ENCODE measurements at regions not wholly inside any gene's neighbourhood (a gene's known extent, or its start where the extent isn't known, plus 50 kb on each side); places are given as distances from the start of the nearest gene placed in this dataset.
A peak's percentile ranks its signal among the peaks of the same experiment; 100 is the strongest.

DNA sequence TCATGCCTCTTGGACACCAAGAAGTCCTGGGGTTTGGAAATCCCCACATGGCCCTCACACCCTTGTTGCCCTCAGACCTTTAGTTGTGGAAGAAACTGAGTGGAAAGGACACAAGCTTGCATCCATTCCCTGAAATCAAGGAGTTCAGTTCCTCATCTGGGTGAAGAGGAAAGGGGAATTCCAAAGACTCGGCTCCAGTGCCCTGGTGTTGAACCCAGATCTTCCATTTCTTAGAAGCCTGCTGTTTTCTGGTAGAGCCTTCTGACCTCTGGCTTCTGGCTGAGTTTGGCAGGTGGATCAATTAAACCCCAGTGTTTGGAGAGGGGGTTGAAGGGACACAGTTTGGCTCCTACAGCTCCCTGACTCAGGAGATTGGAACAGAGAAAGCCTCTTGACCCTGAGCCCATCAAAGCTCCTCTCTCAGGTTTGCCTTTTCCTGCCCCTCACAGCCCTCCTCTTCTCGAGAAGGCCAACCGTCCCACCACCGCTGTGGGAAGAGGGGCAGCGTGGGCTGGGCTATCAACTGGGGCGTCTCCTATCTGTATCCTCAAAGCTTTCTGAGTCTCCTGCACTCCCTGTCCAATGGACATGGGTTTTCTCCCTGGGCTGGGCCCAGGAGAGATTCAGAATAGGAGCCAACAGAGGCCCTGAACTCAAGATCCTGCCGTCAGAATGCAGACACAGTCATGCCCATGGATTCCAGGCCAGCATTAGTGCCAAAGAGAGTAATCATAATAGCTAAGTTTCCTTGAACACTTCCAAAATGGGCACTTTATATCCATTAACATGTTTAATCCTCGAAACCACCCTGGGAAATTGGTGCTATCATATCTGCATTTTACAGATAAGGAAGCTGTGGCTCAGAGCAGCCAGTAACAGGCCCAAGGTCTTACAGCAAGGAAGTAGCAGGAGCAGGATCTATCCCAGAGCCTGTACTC is 146.2 kb downstream of the VEGFA start (continued):
- TF ChIP-seq, protein P1, sequence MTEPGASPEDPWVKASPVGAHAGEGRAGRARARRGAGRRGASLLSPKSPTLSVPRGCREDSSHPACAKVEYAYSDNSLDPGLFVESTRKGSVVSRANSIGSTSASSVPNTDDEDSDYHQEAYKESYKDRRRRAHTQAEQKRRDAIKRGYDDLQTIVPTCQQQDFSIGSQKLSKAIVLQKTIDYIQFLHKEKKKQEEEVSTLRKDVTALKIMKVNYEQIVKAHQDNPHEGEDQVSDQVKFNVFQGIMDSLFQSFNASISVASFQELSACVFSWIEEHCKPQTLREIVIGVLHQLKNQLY (CRISPR knock-in tag; conservative IDR thresholded peaks at IDR 0.05): no peak
- TF ChIP-seq ZSCAN29 (IDR thresholded peaks at IDR 0.05) (no peak), ZNF79 (CRISPR knock-in tag; IDR thresholded peaks at IDR 0.05; ENCODE audit: low read depth) (peak; percentile 33; the same call in 1 of the 2 replicates), SIN3A (IDR thresholded peaks at IDR 0.05; ENCODE audit: borderline replicate concordance in 2 of 2, control insufficient read depth in 1 of 2, low read depth in 2 of 2, low read length in 2 of 2) (no peak), GTF2A2 (tag; IDR thresholded peaks at IDR 0.05) (peak; percentile 46; the same call in 1 of the 2 replicates), ZSCAN32 (CRISPR knock-in tag; IDR thresholded peaks at IDR 0.05) (no peak), MYNN (IDR thresholded peaks at IDR 0.05) (no peak; the same call in 1 of the 2 replicates), MYNN (CRISPR knock-in tag; IDR thresholded peaks at IDR 0.05) (no peak), ZNF184 (CRISPR knock-in tag; IDR thresholded peaks at IDR 0.05) (no peak), CBX5 (IDR thresholded peaks at IDR 0.05; ENCODE audit: borderline replicate concordance, low read depth) (no peak), BMI1 (IDR thresholded peaks at IDR 0.05; ENCODE audit: low read length) (no peak), ZNF197 (CRISPR knock-in tag; IDR thresholded peaks at IDR 0.05; ENCODE audit: low read depth) (peak; percentile 79; the same call in 1 of the 2 replicates), ELF2 (CRISPR knock-in tag; IDR thresholded peaks at IDR 0.05) (peak; percentile 70)
- TF ChIP-seq, protein P2, sequence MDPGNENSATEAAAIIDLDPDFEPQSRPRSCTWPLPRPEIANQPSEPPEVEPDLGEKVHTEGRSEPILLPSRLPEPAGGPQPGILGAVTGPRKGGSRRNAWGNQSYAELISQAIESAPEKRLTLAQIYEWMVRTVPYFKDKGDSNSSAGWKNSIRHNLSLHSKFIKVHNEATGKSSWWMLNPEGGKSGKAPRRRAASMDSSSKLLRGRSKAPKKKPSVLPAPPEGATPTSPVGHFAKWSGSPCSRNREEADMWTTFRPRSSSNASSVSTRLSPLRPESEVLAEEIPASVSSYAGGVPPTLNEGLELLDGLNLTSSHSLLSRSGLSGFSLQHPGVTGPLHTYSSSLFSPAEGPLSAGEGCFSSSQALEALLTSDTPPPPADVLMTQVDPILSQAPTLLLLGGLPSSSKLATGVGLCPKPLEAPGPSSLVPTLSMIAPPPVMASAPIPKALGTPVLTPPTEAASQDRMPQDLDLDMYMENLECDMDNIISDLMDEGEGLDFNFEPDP (CRISPR knock-in tag; IDR thresholded peaks at IDR 0.05): no peak
- TF ChIP-seq, protein P3, sequence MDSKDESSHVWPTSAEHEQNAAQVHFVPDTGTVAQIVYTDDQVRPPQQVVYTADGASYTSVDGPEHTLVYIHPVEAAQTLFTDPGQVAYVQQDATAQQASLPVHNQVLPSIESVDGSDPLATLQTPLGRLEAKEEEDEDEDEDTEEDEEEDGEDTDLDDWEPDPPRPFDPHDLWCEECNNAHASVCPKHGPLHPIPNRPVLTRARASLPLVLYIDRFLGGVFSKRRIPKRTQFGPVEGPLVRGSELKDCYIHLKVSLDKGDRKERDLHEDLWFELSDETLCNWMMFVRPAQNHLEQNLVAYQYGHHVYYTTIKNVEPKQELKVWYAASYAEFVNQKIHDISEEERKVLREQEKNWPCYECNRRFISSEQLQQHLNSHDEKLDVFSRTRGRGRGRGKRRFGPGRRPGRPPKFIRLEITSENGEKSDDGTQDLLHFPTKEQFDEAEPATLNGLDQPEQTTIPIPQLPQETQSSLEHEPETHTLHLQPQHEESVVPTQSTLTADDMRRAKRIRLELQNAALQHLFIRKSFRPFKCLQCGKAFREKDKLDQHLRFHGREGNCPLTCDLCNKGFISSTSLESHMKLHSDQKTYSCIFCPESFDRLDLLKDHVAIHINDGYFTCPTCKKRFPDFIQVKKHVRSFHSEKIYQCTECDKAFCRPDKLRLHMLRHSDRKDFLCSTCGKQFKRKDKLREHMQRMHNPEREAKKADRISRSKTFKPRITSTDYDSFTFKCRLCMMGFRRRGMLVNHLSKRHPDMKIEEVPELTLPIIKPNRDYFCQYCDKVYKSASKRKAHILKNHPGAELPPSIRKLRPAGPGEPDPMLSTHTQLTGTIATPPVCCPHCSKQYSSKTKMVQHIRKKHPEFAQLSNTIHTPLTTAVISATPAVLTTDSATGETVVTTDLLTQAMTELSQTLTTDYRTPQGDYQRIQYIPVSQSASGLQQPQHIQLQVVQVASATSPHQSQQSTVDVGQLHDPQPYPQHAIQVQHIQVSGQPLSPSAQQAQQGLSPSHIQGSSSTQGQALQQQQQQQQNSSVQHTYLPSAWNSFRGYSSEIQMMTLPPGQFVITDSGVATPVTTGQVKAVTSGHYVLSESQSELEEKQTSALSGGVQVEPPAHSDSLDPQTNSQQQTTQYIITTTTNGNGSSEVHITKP (IDR thresholded peaks at IDR 0.05; ENCODE audit: partially characterized antibody): peak; percentile 93
- TF ChIP-seq, protein P4, sequence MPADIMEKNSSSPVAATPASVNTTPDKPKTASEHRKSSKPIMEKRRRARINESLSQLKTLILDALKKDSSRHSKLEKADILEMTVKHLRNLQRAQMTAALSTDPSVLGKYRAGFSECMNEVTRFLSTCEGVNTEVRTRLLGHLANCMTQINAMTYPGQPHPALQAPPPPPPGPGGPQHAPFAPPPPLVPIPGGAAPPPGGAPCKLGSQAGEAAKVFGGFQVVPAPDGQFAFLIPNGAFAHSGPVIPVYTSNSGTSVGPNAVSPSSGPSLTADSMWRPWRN (IDR thresholded peaks at IDR 0.05; ENCODE audit: low read depth): no peak
- TF ChIP-seq, protein P5, sequence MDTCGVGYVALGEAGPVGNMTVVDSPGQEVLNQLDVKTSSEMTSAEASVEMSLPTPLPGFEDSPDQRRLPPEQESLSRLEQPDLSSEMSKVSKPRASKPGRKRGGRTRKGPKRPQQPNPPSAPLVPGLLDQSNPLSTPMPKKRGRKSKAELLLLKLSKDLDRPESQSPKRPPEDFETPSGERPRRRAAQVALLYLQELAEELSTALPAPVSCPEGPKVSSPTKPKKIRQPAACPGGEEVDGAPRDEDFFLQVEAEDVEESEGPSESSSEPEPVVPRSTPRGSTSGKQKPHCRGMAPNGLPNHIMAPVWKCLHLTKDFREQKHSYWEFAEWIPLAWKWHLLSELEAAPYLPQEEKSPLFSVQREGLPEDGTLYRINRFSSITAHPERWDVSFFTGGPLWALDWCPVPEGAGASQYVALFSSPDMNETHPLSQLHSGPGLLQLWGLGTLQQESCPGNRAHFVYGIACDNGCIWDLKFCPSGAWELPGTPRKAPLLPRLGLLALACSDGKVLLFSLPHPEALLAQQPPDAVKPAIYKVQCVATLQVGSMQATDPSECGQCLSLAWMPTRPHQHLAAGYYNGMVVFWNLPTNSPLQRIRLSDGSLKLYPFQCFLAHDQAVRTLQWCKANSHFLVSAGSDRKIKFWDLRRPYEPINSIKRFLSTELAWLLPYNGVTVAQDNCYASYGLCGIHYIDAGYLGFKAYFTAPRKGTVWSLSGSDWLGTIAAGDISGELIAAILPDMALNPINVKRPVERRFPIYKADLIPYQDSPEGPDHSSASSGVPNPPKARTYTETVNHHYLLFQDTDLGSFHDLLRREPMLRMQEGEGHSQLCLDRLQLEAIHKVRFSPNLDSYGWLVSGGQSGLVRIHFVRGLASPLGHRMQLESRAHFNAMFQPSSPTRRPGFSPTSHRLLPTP (IDR thresholded peaks at IDR 0.05; ENCODE audit: borderline replicate concordance, extremely low read depth, insufficient read length): no peak

All from K562 (cell line).